ENCODE measurements at regions not wholly inside any gene's neighbourhood (a gene's known extent, or its start where the extent isn't known, plus 50 kb on each side); places are given as distances from the start of the nearest gene placed in this dataset.

DNA sequence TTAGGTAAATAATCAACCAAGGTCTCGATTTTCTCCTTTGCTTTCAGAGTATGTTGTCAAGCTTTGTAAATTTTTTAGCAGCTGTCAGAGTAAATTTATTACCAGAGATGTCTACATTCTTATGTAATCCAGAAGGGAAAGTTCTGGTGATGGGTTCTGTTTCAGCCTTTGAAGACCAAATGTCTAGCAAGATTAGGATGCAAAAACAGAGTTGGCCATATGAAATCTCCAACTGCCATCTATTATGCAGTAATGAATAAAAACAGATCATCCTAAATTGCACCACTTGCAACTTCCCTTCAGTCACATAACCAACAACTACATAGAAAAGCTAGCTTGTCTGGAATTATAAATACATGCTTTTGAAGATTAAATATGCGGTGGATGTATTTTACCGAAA, 826.8 kb upstream of the KIF2B start:
- H3K79me2 ChIP-seq (ENCODE audit: insufficient read depth, low read length) = no peaks in the 10 kb centered on the region
- H2AFZ ChIP-seq (ENCODE audit: low read length) = no peak overlapping the region
- H3K27ac ChIP-seq (ENCODE audit: low read depth, low read length, poor library complexity, severe bottlenecking) = no peak overlapping the region
- H3K4me1 ChIP-seq (ENCODE audit: insufficient read depth, low read length, severe bottlenecking) = no peaks in the 10 kb centered on the region
- no peak overlapping the region for H3K4me2 ChIP-seq (ENCODE audit: low read length)
- H3K36me3 ChIP-seq (ENCODE audit: insufficient read depth, low read length) = no peaks in the 10 kb centered on the region
- H3K4me3 ChIP-seq (ENCODE audit: low read depth, low read length, poor library complexity, severe bottlenecking) = no peak overlapping the region
- no peaks in the 10 kb centered on the region for H3K9me3 ChIP-seq (ENCODE audit: low read length)
- no peaks in the 10 kb centered on the region for H3K27me3 ChIP-seq (ENCODE audit: insufficient read depth, low read length)
- H3K9me2 ChIP-seq (ENCODE audit: low read depth, low read length) = no peaks in the 10 kb centered on the region
- TF ChIP-seq, protein P1, sequence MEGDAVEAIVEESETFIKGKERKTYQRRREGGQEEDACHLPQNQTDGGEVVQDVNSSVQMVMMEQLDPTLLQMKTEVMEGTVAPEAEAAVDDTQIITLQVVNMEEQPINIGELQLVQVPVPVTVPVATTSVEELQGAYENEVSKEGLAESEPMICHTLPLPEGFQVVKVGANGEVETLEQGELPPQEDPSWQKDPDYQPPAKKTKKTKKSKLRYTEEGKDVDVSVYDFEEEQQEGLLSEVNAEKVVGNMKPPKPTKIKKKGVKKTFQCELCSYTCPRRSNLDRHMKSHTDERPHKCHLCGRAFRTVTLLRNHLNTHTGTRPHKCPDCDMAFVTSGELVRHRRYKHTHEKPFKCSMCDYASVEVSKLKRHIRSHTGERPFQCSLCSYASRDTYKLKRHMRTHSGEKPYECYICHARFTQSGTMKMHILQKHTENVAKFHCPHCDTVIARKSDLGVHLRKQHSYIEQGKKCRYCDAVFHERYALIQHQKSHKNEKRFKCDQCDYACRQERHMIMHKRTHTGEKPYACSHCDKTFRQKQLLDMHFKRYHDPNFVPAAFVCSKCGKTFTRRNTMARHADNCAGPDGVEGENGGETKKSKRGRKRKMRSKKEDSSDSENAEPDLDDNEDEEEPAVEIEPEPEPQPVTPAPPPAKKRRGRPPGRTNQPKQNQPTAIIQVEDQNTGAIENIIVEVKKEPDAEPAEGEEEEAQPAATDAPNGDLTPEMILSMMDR (IDR thresholded peaks at IDR 0.05; ENCODE audit: low read length) = no peak
- TF ChIP-seq EZH2 (IDR thresholded peaks at IDR 0.05; ENCODE audit: borderline replicate concordance, low read length) = no peak
- no peak overlapping the region for H3K9ac ChIP-seq (ENCODE audit: low read length)
- H3F3A ChIP-seq (ENCODE audit: insufficient read depth, low read length) = no peaks in the 10 kb centered on the region
- H4K20me1 ChIP-seq (ENCODE audit: insufficient read depth, low read length) = no peaks in the 10 kb centered on the region

DNA sequence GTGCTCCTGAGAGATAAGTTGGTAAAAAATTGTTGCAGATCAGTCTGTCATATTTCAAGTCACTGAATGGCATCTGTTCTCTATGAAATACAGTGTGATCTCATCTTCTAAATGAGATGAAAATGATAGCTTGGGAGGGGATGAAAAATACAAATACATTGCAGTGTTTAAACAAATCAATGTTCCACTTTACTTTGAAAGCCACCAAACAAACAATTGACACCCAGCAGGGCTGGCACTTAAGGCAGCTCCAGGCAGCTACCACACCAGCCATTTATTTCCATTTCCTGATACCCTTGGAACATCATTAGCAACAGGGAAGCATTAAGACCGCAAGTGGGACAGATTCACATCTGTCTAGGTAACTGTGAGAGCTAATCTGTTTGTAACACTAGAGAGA, 827.6 kb upstream of the KIF2B start:
- H3F3A ChIP-seq (ENCODE audit: insufficient read depth, low read length) = no peaks in the 10 kb centered on the region
- H3K4me2 ChIP-seq (ENCODE audit: low read length) = no peak overlapping the region
- no peaks in the 10 kb centered on the region for H3K79me2 ChIP-seq (ENCODE audit: insufficient read depth, low read length)
- no peaks in the 10 kb centered on the region for H3K9me2 ChIP-seq (ENCODE audit: low read depth, low read length)
- no peak overlapping the region for H3K27ac ChIP-seq (ENCODE audit: low read depth, low read length, poor library complexity, severe bottlenecking)
- H2AFZ ChIP-seq (ENCODE audit: low read length) = no peak overlapping the region
- no peak for TF ChIP-seq EZH2 (IDR thresholded peaks at IDR 0.05; ENCODE audit: borderline replicate concordance, low read length)
- TF ChIP-seq, protein P1 (IDR thresholded peaks at IDR 0.05; ENCODE audit: low read length) = no peak
- H3K36me3 ChIP-seq (ENCODE audit: insufficient read depth, low read length) = no peaks in the 10 kb centered on the region
- H4K20me1 ChIP-seq (ENCODE audit: insufficient read depth, low read length) = no peaks in the 10 kb centered on the region
- H3K4me3 ChIP-seq (ENCODE audit: low read depth, low read length, poor library complexity, severe bottlenecking) = no peak overlapping the region
- H3K9ac ChIP-seq (ENCODE audit: low read length) = no peak overlapping the region
- H3K9me3 ChIP-seq (ENCODE audit: low read length) = no peaks in the 10 kb centered on the region
- H3K27me3 ChIP-seq (ENCODE audit: insufficient read depth, low read length) = no peaks in the 10 kb centered on the region
- no peaks in the 10 kb centered on the region for H3K4me1 ChIP-seq (ENCODE audit: insufficient read depth, low read length, severe bottlenecking)

DNA sequence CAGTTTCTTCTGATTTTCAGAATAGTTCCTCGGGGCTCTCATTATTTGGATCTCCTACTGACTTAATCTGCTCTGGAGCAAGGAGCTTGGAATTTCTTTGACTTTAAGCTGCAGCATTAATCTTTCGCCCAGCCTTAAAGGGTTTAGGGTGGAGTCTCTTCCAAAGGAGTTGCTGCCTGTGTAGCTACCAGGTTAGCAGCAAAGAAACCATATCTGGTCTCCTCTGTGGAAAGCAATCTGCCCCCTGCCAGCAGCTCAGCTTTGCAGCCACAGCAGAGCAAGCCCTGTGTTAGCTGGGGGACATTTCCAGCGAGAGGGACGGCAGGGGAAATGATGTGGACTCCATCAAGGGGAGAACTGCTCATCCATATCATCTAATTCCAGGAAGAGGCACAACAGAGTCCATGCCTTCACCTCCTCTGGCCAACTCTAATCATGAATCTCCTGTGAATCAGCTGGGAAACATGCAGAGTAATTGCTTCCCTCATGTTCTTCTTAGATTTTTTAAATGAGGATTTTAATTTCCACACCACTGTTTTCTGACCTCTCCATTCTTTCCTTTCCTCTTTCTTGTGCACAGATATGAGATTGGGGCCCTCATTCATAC, 827.6 kb upstream of the CA10 start:
- TF ChIP-seq, protein P1 (IDR thresholded peaks at IDR 0.05; ENCODE audit: low read length) = no peak
- TF ChIP-seq EZH2 (IDR thresholded peaks at IDR 0.05; ENCODE audit: borderline replicate concordance, low read length) = no peak

More for the DNA sequence above, 827.6 kb upstream of the CA10 start:
- Histone ChIP-seq H3K9ac (ENCODE audit: low read length) (no peak overlapping the region), H3K4me2 (ENCODE audit: low read length) (no peak overlapping the region), H3K27ac (ENCODE audit: low read depth, low read length, poor library complexity, severe bottlenecking) (no peak overlapping the region), H3K79me2 (ENCODE audit: insufficient read depth, low read length) (no peaks in the 10 kb centered on the region), H4K20me1 (ENCODE audit: insufficient read depth, low read length) (no peaks in the 10 kb centered on the region), H3K36me3 (ENCODE audit: insufficient read depth, low read length) (no peaks in the 10 kb centered on the region), H2AFZ (ENCODE audit: low read length) (no peak overlapping the region), H3K9me2 (ENCODE audit: low read depth, low read length) (no peaks in the 10 kb centered on the region), H3F3A (ENCODE audit: insufficient read depth, low read length) (no peaks in the 10 kb centered on the region), H3K4me3 (ENCODE audit: low read depth, low read length, poor library complexity, severe bottlenecking) (no peak overlapping the region), H3K27me3 (ENCODE audit: insufficient read depth, low read length) (no peaks in the 10 kb centered on the region), H3K4me1 (ENCODE audit: insufficient read depth, low read length, severe bottlenecking) (no peaks in the 10 kb centered on the region), H3K9me3 (ENCODE audit: low read length) (no peaks in the 10 kb centered on the region)

Data from OCI-LY1 (cell line).